Epithelial cell of proximal tubule (primary cell): ENCODE measurements at regions not wholly inside any gene's neighbourhood (a gene's known extent, or its start where the extent isn't known, plus 50 kb on each side); places are given as distances from the start of the nearest gene placed in this dataset.

Source experiments
- DNase-seq: peaks from one replicate; pipeline ENCODE4 v3.0.0-alpha.2; 2011; ENCODE audit warnings: low read depth
- H3K4me3 ChIP-seq: 2 replicates; pipeline ENCODE4 v1.5.1; 2011; ENCODE audit warnings: low read depth, mild to moderate bottlenecking, low read length
- CTCF ChIP-seq: conservative IDR thresholded peaks from 2 replicates; pipeline ENCODE4 v1.5.1; 2012; ENCODE audit warnings: low read depth, mild to moderate bottlenecking, low read length

GRCh38 chr13:37229931-37230330 is 124.5 kb upstream of the CSNK1A1L start:
- DNase-seq: no peak
- H3K4me3 ChIP-seq: no peak overlapping the region
- no peak for TF ChIP-seq CTCF

- no peak for TF ChIP-seq CTCF
- no peak for DNase-seq
- H3K4me3 ChIP-seq: no peak overlapping the region
Measured at GRCh38 chr13:37226971-37227370, 121.5 kb upstream of the CSNK1A1L start.

- no peak for DNase-seq
- no peak overlapping the region for H3K4me3 ChIP-seq
- no peak for TF ChIP-seq CTCF
Measured at GRCh38 chr13:37225414-37226070, 120.1 kb upstream of the CSNK1A1L start.

- DNase-seq: no peak
- no peak for TF ChIP-seq CTCF
- H3K4me3 ChIP-seq: no peak overlapping the region
Measured at GRCh38 chr13:37216331-37216730, 110.9 kb upstream of the CSNK1A1L start.

GRCh38 chr13:37212826-37213225 is 107.4 kb upstream of the CSNK1A1L start:
- no peak overlapping the region for H3K4me3 ChIP-seq
- TF ChIP-seq CTCF: no peak
- no peak for DNase-seq

GRCh38 chr13:37211487-37211886 is 106.0 kb upstream of the CSNK1A1L start:
- TF ChIP-seq CTCF: no peak
- no peak overlapping the region for H3K4me3 ChIP-seq

More at GRCh38 chr13:37211487-37211886, 106.0 kb upstream of the CSNK1A1L start:
- DNase-seq: no peak
